GM18868 (cell line): ENCODE measurements at regions not wholly inside any gene's neighbourhood (a gene's known extent, or its start where the extent isn't known, plus 50 kb on each side); places are given as distances from the start of the nearest gene placed in this dataset.

Experiments used
- ATAC-seq: cut with Tn5 transposase; IDR thresholded peaks from one replicate; pipeline ENCODE4 v1.9.1; 2021; ENCODE audit warnings: mild to moderate bottlenecking, moderate library complexity; ENCODE audit not compliant: unreplicated experiment

- no peak for ATAC-seq
These were observed 439.0 kb upstream of the CDH4 start for GRCh38 chr20:60813066-60813465.

DNA sequence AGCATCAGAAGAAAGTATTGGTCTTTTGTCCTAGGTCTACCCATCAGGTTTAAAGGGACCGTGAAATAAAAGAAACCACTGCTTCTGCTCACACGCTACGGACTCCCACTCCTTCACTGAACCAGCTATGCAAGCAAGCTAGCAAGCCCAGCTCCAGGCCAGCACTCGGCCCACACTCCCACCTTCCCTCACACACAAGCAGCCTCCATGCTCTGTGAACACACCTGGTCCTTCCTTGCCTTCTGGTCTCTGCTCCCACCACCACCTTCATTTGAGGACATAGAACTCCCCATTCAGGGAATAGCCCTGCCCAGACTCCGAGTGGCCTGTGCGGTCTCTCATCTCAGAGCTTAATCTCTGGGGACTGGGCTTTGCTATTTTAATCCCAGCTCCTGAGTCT is 436.4 kb upstream of the CDH4 start:
- ATAC-seq = no peak

- ATAC-seq = no peak
These were observed 435.2 kb upstream of the CDH4 start for GRCh38 chr20:60816901-60817300.

DNA sequence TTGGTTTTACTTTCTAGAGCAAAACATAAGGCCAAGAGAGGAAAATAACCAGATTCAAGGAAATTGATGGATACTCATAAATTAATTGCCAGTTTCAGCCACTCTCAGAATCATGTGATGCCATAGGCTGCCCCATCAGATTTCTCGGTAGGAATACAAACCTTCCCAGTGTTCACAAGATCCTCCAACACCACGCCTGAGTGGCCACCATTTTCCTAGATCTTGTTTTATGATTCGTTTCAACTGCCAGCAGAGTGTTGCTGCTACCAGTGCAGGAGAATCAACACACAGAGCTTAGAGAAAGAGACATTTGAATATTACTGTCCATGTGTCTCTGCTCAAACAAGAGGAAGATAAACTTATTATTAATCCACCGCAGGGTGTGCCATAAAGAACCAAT is 434.2 kb upstream of the CDH4 start:
- ATAC-seq = no peak

DNA sequence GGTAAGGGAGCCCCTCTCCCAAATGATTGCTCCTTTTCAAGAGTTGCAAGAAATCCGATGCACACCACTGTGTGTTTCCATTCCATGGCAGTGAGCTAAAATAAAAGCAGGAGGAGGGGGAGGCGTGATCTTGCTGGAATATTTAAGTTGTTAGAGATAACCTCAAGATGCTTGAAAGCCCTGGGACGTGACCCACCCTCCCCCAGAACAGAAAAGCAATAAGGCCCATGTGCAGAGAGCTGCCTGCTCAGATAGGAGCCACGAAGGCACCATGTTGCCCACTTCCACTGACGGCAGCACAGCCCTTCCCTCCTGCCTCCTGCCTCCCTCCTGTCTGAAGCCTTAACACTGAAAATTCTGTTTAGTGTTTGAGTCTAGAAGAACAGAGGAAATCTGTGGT is 432.6 kb upstream of the CDH4 start:
- no peak for ATAC-seq

- no peak for ATAC-seq
These were observed 431.9 kb upstream of the CDH4 start for GRCh38 chr20:60820149-60820548.

DNA sequence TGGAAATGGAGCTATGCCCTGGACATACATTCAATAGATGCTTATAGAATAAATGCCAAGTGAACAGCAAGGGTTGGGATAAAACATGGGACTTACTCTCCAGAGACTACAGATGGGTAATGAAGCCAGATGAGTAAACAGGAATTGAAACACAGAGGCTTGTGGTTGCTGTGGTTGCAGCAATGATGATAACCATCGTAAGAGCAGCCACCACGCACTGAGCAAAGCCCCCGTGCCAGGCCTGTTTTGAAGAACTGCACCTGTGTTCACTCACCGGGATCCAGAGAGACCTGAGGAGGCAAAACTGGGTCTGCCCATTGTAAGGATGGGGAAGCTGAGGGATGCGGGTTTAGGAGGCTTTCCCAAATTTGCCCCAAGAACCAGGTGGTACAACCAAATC is 431.1 kb upstream of the CDH4 start:
- ATAC-seq = no peak

GRCh38 chr20:60822699-60823607 is 429.1 kb upstream of the CDH4 start:
- no peak for ATAC-seq

DNA sequence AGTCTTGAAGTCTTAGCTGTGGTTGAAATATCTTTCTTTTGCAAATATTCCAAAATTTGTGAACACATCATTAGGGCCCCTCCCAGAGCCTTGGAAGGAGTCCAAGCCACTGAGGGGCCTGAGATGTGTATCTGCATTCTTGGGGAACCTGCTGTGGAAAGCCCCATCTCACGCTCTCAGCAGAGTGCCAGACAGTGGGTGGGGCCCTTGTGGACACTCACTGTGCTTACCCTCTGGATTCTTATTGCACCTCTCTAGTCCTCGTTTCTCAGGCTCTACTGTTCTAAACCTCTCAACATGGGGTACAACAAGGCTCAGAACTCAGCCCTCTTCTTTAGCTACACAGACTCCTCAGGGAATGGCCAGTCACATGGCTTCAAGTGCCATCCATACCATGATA is 416.2 kb upstream of the CDH4 start:
- no peak for ATAC-seq

GRCh38 chr20:60837173-60837770 is 414.8 kb upstream of the CDH4 start:
- ATAC-seq = no peak

DNA sequence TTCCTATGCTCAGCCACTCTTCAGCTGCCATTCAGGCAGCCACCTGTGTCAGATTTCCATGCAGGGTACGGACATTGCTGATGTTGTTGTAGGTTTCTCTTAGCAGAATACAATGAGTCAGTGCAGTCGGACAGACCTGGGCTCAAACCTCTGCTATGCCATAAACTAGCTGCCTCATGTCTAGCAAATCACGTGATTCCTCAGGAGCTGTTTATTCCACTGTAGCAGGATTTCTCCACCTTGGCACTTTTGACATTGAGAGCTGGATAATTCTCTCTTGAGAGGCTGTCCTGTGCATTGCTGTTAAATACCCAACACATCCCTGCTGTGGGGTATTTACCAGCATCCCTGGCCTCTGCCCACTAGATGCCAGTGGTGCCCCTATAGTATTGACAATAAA is 413.8 kb upstream of the CDH4 start:
- ATAC-seq = no peak

DNA sequence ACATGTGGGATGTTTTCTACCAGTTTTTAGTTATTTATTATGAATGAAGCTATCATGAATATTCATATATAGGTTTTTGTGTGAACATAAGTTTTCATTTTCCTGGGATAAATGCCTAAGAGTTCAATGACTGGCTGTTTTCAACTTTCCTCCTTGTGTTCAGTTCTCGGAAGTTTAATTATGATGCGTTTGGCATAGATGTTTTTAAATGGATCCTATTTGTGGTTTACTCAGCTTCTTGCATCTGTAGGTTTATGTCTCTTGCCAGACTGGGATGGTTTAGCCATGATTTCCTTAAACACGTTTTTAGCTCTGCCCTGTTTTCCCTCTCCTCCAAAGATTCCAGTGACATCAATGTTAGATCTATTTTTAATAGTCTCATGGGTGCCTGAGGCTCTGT is 411.1 kb upstream of the CDH4 start:
- ATAC-seq = no peak

GRCh38 chr20:60845146-60845545 is 406.9 kb upstream of the CDH4 start:
- no peak for ATAC-seq

GRCh38 chr20:60851826-60852704 is 400.0 kb upstream of the CDH4 start:
- ATAC-seq = no peak

DNA sequence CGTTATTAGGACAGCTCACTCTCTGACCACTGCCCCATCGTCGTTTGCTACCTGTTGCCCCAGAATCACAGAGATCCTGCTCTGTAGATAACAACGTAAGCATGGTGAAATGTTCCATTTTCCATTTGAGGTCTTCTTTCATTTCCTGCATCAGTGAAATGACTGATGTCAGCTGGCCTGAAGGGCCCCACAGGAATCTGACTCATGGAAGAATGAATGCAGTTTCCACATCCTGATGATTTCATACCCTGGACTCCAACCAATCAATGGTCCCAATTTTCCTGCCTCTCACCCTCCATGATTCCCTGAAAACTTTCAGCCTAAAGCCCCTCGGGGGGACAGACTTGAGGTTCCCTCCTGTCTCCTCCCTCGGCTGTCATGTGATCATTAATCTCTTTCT is 394.4 kb upstream of the CDH4 start:
- ATAC-seq = no peak

- no peak for ATAC-seq
These were observed 389.5 kb upstream of the CDH4 start for GRCh38 chr20:60862601-60863000.

DNA sequence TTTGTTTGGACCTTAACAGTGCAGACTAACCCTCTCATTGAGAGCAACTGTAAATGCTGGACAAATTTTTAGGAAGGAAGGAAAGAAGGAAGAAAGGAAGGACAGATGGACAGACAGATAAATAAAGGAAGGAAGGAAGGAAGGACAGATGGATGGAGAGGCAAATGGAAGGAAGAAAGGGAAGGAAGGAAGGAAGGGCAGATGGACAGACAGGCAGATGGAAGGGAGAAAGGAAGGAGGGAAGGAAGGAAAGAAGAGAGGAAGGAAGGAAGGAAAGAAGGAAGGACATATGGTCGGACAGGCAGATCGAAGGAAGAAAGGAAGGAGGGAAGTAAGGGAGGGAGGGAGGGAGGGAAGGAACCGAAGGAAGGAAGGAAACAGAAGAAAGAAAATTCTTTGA is 388.5 kb upstream of the CDH4 start:
- no peak for ATAC-seq

DNA sequence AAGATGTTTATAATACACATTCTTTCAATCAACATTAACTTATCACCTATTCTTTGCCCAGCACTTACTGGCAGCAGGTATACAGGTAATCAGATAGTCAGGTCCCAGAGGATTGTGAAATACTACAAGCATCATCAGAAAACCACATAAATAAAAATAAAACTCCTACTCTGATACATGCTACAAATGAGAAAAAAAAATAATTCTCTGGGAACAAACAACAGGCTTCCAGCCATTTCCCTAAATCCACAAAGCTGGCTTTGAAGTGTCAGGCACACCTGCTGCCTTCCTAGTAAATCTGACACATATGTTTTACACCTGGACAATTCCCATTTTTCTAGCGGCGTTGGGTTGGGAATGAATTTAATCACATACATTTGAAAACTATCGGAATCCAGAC is 384.5 kb upstream of the CDH4 start:
- no peak for ATAC-seq

DNA sequence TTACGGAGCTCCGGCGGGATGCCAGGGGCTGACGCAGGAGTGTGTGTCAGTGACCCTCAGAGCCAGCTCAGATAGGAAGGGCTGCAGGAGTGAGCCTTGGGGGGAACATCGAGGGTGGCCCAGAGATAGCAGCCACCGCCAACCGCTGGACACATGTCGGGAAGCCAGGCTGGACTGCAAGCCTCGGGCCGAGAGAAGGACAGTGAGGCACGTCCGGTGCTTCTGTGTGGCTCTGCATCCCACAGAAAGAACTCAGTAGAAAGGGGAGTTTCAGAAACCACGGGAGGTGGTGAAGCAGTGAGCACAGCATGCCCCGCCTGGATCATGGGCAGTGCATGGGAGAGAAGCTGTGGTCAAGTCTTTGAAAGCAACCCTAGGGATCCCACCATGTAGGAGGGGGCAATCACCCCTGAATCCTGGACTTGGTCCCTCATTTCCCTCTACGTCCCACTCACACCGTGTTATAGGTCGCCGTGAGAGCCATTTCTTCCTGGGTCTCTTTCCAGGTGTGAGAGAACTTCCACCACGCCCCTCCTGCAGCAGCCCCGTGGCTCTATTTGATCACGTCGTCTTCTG is 383.7 kb upstream of the CDH4 start:
- no peak for ATAC-seq

GRCh38 chr20:60869087-60869486 is 383.0 kb upstream of the CDH4 start:
- no peak for ATAC-seq

DNA sequence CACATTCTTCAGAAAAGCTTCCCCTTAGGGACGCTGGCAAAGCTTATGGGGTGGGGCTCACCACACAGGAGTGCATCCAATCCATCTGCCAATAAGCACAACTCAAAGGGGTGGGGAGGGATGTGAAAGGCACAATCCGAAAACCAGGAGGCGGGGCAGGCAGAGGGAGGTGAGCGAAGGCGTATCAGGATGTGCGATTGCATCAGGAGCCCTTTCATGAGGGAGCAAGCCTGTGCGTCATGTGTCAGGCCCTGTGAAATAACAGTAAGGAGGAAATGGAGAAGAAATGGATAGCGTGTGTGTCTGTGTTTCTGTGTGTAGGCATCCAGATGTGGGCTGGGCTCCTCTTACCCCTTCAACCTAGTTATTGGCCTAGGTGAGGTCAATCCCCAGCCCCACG is 382.4 kb upstream of the CDH4 start:
- ATAC-seq = no peak
